ENCODE measurements at regions not wholly inside any gene's neighbourhood (a gene's known extent, or its start where the extent isn't known, plus 50 kb on each side); places are given as distances from the start of the nearest gene placed in this dataset.

DNA sequence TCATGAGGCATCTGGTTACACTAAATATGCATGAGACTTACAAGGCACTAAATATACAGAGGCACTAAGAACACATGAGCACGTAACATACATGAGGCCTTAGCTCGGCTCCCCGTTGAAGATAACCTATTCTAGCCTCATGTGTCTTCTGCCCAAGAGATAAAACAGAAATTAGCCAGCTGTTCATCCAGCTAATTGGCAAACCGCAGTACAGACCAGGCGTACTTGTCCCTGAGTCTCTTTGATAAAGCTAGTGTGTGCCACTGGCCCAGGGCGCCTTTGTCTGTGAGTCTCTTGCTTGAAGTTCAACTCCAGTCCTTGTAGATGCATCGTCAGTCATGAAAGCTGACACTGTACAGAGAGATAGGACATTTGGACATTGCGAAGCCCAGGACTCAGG lies 121.9 kb upstream of the SPATA12 start:
- TF ChIP-seq, protein P1, sequence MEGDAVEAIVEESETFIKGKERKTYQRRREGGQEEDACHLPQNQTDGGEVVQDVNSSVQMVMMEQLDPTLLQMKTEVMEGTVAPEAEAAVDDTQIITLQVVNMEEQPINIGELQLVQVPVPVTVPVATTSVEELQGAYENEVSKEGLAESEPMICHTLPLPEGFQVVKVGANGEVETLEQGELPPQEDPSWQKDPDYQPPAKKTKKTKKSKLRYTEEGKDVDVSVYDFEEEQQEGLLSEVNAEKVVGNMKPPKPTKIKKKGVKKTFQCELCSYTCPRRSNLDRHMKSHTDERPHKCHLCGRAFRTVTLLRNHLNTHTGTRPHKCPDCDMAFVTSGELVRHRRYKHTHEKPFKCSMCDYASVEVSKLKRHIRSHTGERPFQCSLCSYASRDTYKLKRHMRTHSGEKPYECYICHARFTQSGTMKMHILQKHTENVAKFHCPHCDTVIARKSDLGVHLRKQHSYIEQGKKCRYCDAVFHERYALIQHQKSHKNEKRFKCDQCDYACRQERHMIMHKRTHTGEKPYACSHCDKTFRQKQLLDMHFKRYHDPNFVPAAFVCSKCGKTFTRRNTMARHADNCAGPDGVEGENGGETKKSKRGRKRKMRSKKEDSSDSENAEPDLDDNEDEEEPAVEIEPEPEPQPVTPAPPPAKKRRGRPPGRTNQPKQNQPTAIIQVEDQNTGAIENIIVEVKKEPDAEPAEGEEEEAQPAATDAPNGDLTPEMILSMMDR (IDR thresholded peaks at IDR 0.05): no peak
- TF ChIP-seq POLR2AphosphoS5 (IDR thresholded peaks at IDR 0.05; ENCODE audit: low read depth, low read length) (no peak), SIN3A (IDR thresholded peaks at IDR 0.05; ENCODE audit: borderline replicate concordance, insufficient read depth, low read depth, low read length) (no peak)
- TF ChIP-seq, protein P2, sequence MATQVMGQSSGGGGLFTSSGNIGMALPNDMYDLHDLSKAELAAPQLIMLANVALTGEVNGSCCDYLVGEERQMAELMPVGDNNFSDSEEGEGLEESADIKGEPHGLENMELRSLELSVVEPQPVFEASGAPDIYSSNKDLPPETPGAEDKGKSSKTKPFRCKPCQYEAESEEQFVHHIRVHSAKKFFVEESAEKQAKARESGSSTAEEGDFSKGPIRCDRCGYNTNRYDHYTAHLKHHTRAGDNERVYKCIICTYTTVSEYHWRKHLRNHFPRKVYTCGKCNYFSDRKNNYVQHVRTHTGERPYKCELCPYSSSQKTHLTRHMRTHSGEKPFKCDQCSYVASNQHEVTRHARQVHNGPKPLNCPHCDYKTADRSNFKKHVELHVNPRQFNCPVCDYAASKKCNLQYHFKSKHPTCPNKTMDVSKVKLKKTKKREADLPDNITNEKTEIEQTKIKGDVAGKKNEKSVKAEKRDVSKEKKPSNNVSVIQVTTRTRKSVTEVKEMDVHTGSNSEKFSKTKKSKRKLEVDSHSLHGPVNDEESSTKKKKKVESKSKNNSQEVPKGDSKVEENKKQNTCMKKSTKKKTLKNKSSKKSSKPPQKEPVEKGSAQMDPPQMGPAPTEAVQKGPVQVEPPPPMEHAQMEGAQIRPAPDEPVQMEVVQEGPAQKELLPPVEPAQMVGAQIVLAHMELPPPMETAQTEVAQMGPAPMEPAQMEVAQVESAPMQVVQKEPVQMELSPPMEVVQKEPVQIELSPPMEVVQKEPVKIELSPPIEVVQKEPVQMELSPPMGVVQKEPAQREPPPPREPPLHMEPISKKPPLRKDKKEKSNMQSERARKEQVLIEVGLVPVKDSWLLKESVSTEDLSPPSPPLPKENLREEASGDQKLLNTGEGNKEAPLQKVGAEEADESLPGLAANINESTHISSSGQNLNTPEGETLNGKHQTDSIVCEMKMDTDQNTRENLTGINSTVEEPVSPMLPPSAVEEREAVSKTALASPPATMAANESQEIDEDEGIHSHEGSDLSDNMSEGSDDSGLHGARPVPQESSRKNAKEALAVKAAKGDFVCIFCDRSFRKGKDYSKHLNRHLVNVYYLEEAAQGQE (IDR thresholded peaks at IDR 0.05; ENCODE audit: insufficient read depth in 1 of 2, low read depth in 2 of 2, low read length in 1 of 2): no peak
